ENCODE measurements at regions not wholly inside any gene's neighbourhood (a gene's known extent, or its start where the extent isn't known, plus 50 kb on each side); places are given as distances from the start of the nearest gene placed in this dataset.

DNA sequence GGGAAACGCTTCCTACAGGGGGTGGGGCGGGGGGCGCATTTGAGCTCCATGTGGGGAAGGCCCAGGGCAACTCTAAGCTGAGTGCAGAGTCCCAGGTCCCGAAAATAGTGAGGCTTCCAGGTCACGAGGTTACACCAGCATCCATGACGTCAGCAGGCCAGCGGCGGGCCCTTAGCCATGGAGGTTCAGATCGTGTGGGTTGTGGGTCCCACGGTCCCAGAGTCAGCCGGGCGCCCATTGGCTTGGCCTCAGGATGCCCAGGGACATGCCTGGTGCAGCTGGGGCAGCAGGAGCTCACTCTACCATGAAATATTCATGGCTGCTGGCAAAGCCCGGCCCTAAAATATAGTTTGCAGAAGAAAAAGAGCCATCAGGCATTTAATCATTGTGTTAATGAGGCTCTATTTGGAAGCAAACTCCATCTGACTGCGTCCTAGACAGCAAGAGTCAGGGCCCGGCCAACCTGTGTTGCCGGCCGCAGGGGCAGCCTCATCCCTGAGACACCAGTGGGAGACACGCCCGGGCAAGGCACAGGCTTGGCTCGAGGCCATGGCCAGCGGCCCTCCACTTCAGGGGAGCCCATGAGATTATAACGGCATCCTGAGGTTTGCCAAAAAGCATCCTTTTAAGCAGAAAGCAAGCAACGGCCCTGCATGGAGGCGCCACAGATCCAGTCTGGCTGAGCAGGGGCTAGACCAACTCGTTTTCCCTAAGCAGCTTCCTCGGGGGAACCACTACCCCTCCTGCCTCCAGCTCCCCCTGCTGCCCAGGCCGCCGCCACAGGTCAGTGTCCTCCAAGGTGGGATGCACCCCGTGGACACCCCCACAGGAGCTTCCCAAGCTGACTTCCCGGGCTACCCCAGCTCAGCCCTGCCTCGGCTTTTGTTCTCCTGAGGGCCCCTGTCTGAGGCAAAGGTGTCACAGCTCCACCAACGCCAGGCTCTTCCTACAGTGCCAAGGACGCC, 108.9 kb upstream of the PPP1R26 start:
- Histone ChIP-seq H3K27me3 (ENCODE audit: insufficient read depth, poor library complexity, severe bottlenecking) (no peaks in the 10 kb centered on the region), H3K4me3 (replicated peaks; ENCODE audit: insufficient read depth, low read length) (no peak overlapping the region), H3K27ac (replicated peaks) (no peak overlapping the region)
- DNase-seq (ENCODE audit: low read depth in 1 of 2, low spot score in 1 of 2), result no peak
- TF ChIP-seq SPI1 (IDR thresholded peaks at IDR 0.05; ENCODE audit: borderline replicate concordance, low read depth), result no peak
- TF ChIP-seq GABPA (IDR thresholded peaks at IDR 0.05; ENCODE audit: low read depth), result no peak

- Histone ChIP-seq H3K27me3 (ENCODE audit: insufficient read depth, poor library complexity, severe bottlenecking) (no peaks in the 10 kb centered on the region), H3K4me3 (replicated peaks; ENCODE audit: insufficient read depth, low read length) (no peak overlapping the region)
- TF ChIP-seq SPI1 (IDR thresholded peaks at IDR 0.05; ENCODE audit: borderline replicate concordance, low read depth), result no peak
- TF ChIP-seq POLR2AphosphoS5 (IDR thresholded peaks at IDR 0.05; ENCODE audit: low read depth), result no peak
- no peak for TF ChIP-seq REST (IDR thresholded peaks at IDR 0.05; ENCODE audit: insufficient replicate concordance, low read depth)
- TF ChIP-seq, protein P1, sequence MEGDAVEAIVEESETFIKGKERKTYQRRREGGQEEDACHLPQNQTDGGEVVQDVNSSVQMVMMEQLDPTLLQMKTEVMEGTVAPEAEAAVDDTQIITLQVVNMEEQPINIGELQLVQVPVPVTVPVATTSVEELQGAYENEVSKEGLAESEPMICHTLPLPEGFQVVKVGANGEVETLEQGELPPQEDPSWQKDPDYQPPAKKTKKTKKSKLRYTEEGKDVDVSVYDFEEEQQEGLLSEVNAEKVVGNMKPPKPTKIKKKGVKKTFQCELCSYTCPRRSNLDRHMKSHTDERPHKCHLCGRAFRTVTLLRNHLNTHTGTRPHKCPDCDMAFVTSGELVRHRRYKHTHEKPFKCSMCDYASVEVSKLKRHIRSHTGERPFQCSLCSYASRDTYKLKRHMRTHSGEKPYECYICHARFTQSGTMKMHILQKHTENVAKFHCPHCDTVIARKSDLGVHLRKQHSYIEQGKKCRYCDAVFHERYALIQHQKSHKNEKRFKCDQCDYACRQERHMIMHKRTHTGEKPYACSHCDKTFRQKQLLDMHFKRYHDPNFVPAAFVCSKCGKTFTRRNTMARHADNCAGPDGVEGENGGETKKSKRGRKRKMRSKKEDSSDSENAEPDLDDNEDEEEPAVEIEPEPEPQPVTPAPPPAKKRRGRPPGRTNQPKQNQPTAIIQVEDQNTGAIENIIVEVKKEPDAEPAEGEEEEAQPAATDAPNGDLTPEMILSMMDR (IDR thresholded peaks at IDR 0.05; ENCODE audit: insufficient read depth, low read length), result no peak
- no peak for TF ChIP-seq GABPA (IDR thresholded peaks at IDR 0.05; ENCODE audit: low read depth)
Observed at GRCh38 chr9:135371535-135371934, 108.0 kb upstream of the PPP1R26 start.

DNA sequence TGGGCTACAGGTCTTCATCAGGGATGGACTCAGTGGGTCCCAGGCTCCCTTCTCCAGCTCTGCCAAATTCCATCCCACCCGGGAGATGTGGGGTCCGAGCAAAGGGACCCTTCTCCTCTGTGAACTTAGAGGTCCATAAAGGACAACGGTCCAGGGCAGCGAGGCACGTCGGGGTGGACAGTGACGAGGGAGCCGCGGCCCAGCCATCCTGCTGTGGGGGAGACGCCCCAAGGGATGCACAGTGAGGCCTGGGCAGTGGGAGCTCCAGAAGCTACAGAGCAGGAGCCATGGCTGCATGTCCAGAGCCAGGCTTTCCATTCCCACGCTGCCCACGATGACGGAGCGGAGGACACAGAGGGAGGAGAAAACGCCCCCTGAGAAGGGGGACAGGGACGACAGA, 107.5 kb upstream of the PPP1R26 start:
- Histone ChIP-seq H3K4me3 (replicated peaks; ENCODE audit: insufficient read depth, low read length) (no peak overlapping the region), H3K27ac (replicated peaks) (no peak overlapping the region), H3K27me3 (ENCODE audit: insufficient read depth, poor library complexity, severe bottlenecking) (no peaks in the 10 kb centered on the region)
- TF ChIP-seq GABPA (IDR thresholded peaks at IDR 0.05; ENCODE audit: low read depth) (no peak), SPI1 (IDR thresholded peaks at IDR 0.05; ENCODE audit: borderline replicate concordance, low read depth) (no peak), REST (IDR thresholded peaks at IDR 0.05; ENCODE audit: insufficient replicate concordance, low read depth) (no peak), POLR2AphosphoS5 (IDR thresholded peaks at IDR 0.05; ENCODE audit: low read depth) (no peak)
- TF ChIP-seq, protein P1 (IDR thresholded peaks at IDR 0.05; ENCODE audit: insufficient read depth, low read length), result no peak
- DNase-seq (ENCODE audit: low read depth in 1 of 2, low spot score in 1 of 2), result no peak

More at GRCh38 chr9:135371535-135371934, 108.0 kb upstream of the PPP1R26 start:
- no peak overlapping the region for H3K27ac ChIP-seq (replicated peaks)
- no peak for DNase-seq (ENCODE audit: low read depth in 1 of 2, low spot score in 1 of 2)

DNA sequence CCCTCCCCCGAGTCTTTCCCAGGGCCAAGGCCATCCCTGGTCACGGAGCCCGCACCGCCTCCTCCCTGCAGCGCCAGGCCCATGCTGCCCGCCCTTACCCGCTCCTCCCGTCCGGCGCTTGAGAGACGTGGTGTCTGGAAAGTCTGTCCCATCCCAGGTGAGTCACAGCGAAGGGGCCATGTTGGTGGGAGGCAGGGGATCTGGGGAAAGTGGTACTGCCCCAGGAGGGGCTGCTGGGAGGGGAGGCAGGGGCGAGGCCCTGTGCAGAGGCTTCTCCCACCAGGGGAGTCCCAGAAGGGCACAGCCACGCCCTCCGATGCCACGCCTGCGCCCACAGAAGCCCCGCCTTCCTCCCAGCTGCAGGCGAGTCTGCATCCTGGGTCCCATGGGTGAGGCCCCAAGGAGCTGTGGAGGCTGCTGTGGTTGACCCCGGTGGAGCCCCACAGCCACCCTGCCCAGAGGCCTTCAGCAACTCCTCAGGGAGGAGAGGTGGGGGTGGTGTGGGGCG, 107.0 kb upstream of the PPP1R26 start:
- no peak for DNase-seq (ENCODE audit: low read depth in 1 of 2, low spot score in 1 of 2)
- Histone ChIP-seq H3K4me3 (replicated peaks; ENCODE audit: insufficient read depth, low read length) (no peak overlapping the region), H3K27me3 (ENCODE audit: insufficient read depth, poor library complexity, severe bottlenecking) (no peaks in the 10 kb centered on the region), H3K27ac (replicated peaks) (no peak overlapping the region)
- TF ChIP-seq POLR2AphosphoS5 (IDR thresholded peaks at IDR 0.05; ENCODE audit: low read depth), result no peak
- no peak for TF ChIP-seq GABPA (IDR thresholded peaks at IDR 0.05; ENCODE audit: low read depth)
- TF ChIP-seq, protein P1 (IDR thresholded peaks at IDR 0.05; ENCODE audit: insufficient read depth, low read length), result no peak
- no peak for TF ChIP-seq REST (IDR thresholded peaks at IDR 0.05; ENCODE audit: insufficient replicate concordance, low read depth)
- TF ChIP-seq SPI1 (IDR thresholded peaks at IDR 0.05; ENCODE audit: borderline replicate concordance, low read depth), result no peak
